Activated CD8-positive, alpha-beta memory T cell treated with anti-CD3 and anti-CD28 coated beads for 36 hours (primary cell): ENCODE measurements at regions not wholly inside any gene's neighbourhood (a gene's known extent, or its start where the extent isn't known, plus 50 kb on each side); places are given as distances from the start of the nearest gene placed in this dataset.
"Not testable (repeated sequence)": the region's sequence is repeated elsewhere in the genome, so short reads cannot be mapped to it uniquely, and the experiment has no call there.

Source experiments
- CTCF ChIA-PET: fragments of 350-600 bp; sonication (Branson Sonifier 250); formaldehyde crosslinking; loops from one replicate; lab custom pipeline; 2021; ENCODE audit warnings: antibody characterized with exemption; lab: Charles Lee
- POLR2A ChIA-PET: fragments of 350-600 bp; sonication (Branson Sonifier 250); formaldehyde crosslinking; loops from one replicate; lab custom pipeline; 2021; ENCODE audit warnings: antibody characterized with exemption; lab: Charles Lee

DNA sequence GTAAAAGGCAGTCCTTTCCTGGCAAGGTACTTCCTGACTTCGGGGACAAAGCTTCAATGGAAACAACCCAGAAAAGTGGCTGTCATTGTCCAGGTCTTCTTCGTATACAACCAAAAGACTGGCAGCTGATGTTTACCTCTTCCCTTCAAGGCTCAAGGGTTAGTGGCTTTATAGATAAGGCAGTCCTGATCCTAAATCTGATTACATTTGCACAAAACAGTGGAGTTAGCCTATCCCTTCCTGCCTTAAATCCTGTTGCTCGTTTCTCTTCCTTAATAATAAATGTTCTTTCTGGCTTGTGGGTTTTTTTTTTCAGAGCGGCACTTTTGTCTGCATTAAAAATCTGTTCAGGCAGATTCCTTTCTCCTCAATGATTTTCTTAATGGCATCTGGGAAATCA, 169.3 kb upstream of the KCTD3 start:
- ChIA-PET CTCF (no interaction called here), POLR2A (no interaction called here)

DNA sequence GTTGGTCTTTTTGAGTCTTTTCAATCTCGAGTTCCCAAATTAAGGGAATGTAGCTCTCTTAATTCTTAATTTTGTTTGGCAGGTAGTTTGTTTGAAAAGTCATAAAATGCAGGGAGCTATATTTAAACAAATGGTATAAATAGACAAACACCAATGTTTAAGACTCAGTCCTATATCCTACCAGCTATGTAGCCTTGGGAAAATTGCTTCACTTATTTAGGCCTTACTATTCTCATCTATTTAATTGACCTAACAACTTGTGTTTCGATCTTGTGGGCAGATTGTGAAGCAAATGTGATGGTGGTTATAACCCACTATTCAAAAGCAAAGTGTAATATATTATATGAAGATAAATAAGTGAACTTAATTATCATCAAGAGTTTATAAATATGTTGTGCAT, 167.3 kb upstream of the KCTD3 start:
- ChIA-PET CTCF (no interaction called here), POLR2A (no interaction called here)

- ChIA-PET POLR2A (no interaction called here), CTCF (no interaction called here)
These were observed 166.4 kb upstream of the KCTD3 start for GRCh38 chr1:215400741-215401140.

DNA sequence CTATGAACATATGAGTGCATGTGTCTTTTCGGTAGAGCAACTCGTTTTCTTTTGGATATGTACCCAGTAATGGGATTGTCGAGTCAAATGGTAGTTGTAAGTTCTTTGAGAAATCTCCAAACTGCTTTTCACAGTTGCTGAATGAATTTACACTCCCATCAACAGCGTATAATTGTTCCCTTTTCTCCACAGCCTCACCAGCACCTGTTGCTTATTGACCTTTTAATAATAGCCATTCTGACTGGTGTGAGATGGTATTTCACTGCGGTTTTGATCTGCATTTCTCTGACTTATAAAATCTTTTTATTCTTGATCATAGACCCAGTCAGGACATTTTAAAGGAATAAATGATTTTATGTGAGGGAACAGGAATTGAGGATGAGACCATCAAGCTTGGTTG, 165.0 kb upstream of the KCTD3 start:
- POLR2A ChIA-PET = no interaction called here
- CTCF ChIA-PET = no interaction called here

- ChIA-PET POLR2A (no interaction called here), CTCF (no interaction called here)
These were observed 161.9 kb upstream of the KCTD3 start for GRCh38 chr1:215405211-215405610.

- CTCF ChIA-PET = no interaction called here
- POLR2A ChIA-PET = no interaction called here
These were observed 160.2 kb upstream of the KCTD3 start for GRCh38 chr1:215406927-215407326.

DNA sequence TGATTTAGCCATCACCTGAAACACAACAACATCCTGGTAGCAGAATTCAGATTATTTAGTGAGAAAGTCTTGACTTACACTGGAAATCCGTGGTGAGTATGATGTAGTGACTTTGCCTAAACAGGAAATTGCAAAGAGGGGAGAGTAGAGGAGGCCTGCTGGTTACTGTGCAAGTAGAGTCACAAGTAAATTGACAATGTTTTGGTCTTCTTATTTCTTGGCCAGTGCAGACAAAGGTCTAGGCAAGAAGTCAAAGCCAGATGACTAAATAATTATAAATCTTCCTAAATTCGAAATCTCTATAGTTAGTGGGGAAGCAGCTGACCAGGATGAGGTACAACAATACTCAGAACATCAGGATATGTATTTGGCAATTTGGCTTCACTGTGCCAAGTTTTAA, 159.5 kb upstream of the KCTD3 start:
- ChIA-PET CTCF (no interaction called here), POLR2A (no interaction called here)

- POLR2A ChIA-PET, CTCF ChIA-PET: not testable (repeated sequence)
These were observed 157.6 kb upstream of the KCTD3 start for GRCh38 chr1:215409546-215409945.

DNA sequence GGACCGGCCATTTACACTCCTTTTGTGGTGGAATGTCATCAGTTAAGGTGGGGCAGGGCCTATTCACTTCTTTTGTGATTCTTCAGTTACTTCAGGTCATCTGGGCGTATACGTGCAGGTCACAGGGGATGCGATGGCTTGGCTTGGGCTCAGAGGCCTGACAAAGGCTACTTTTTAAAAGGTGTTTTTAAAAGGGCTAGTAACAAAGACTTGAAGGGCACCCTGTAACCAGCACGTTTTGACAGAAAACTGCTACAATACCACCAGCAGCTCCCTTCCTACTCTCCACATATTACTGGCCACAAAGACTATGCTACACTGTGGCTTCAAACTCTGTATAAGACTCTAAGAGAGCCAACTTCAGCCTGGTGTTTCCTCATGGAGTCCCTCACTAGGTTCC, 151.6 kb upstream of the KCTD3 start:
- POLR2A ChIA-PET, CTCF ChIA-PET: not testable (repeated sequence)

- ChIA-PET CTCF (no interaction called here), POLR2A (no interaction called here)
These were observed 150.6 kb upstream of the KCTD3 start for GRCh38 chr1:215416497-215416896.

GRCh38 chr1:215417122-215417521, 150.0 kb upstream of the KCTD3 start:
- CTCF ChIA-PET = no interaction called here
- POLR2A ChIA-PET = no interaction called here

DNA sequence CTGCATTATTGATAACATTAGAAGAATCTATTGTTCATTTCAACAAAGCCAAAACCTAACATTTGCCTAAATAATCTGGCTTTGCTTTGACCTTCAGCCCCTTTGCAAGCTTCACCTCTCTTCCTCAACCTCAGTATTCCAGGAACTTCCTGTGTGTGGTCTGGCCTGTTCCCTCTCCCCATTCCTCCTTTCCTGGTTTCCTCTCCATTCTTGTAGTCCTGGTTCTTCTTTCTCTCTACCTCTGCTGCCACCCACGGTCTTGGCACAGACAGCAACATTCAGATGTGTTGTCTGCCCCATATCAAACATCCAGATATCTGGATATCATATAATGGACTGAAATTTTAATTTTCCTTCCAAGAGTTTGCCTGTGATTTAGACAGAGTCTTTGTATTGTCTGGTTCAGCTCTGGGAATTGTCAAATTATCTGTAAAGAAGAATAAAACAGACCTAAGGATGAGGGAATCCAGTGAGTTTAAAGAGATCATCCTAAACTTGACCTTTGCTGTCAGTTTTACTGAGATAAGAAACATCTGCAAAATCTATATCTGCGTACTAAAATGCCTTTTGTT, 148.1 kb upstream of the KCTD3 start:
- ChIA-PET CTCF (no interaction called here), POLR2A (no interaction called here)

DNA sequence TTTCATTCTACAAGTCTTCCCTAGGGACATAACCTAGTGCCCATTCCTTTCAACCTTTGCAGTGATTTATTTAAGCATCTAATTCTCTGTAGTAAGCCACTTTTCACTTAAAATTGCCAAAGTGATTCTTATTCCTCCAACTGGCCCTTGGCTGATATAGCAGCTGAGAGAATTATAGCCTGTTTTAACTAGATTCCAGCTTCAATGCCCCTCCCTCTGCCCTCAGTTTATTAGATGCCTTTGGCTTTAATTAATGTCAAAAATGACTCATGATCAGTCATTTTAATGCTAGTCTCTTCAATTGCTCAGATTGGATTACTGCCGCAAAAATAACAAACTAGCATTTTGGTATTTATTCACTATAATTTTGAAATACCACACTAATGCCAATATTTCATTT, 145.4 kb upstream of the KCTD3 start:
- ChIA-PET CTCF (no interaction called here), POLR2A (no interaction called here)

- POLR2A ChIA-PET = no interaction called here
These were observed 143.8 kb upstream of the KCTD3 start for GRCh38 chr1:215423288-215423687.

GRCh38 chr1:215425138-215425537, 142.0 kb upstream of the KCTD3 start:
- CTCF ChIA-PET = no interaction called here

More at GRCh38 chr1:215423288-215423687, 143.8 kb upstream of the KCTD3 start:
- CTCF ChIA-PET = no interaction called here

DNA sequence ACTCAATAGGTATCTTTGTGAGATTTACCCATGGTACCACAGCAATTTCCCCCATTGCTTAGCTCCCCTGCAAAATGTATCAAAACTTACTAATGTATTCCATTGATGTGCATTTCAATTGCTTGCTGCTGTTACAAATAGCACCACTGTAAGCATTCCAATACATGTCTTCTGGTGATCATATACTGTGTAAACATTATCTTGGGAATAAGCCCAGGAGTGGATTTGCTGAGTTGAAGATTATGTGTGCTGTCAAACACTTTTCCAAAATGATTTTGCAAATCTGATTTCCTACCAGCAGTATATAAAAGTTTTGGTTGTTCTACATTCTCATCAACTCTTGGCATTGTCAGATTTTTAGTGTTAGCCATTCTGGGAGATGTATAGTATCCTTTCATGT, 141.0 kb upstream of the KCTD3 start:
- ChIA-PET CTCF (no interaction called here), POLR2A (no interaction called here)

More at GRCh38 chr1:215425138-215425537, 142.0 kb upstream of the KCTD3 start:
- POLR2A ChIA-PET = no interaction called here

- CTCF ChIA-PET, POLR2A ChIA-PET: not testable (repeated sequence)
These were observed 134.4 kb upstream of the KCTD3 start for GRCh38 chr1:215432483-215433227.

DNA sequence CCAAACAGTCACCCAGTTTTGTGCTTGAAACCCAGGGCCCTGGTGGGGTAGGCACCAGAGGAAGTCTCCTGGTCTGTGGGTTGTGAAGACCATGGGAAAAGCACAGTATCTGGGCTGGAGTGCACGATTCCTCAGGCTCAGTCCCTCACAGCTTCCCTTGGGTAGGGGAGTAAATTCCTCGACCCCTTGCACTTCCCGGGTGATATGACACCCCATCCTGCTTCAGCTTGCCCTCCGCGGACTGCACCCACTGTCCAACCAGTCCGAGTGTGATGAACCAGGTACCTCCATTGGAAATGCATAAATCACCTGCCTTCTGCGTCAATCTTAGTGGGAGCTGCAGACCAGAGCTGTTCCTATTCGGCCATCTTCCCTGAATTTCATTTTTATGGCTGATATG, 133.9 kb upstream of the KCTD3 start:
- CTCF ChIA-PET = no interaction called here

DNA sequence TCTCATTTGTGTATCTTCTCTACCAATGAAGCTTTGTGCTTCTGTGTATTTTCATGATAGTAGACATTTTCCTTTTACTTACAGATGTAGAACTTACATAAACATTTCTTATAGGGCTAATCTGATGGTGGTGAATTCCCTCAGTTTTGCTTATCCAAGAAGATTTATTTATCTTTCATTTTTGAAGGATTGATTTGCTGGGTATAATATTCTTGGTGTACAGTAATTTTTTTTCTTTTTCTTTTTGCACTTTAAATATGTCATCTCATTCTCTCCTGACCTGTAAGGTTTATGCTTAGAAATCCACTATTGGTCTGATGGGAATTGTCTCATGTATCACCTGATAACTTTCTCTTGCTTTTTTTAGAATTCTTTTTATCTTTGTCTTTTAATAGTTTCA, 127.6 kb upstream of the KCTD3 start:
- ChIA-PET CTCF (no interaction called here), POLR2A (no interaction called here)

More for the DNA sequence above, 133.9 kb upstream of the KCTD3 start:
- POLR2A ChIA-PET = no interaction called here

DNA sequence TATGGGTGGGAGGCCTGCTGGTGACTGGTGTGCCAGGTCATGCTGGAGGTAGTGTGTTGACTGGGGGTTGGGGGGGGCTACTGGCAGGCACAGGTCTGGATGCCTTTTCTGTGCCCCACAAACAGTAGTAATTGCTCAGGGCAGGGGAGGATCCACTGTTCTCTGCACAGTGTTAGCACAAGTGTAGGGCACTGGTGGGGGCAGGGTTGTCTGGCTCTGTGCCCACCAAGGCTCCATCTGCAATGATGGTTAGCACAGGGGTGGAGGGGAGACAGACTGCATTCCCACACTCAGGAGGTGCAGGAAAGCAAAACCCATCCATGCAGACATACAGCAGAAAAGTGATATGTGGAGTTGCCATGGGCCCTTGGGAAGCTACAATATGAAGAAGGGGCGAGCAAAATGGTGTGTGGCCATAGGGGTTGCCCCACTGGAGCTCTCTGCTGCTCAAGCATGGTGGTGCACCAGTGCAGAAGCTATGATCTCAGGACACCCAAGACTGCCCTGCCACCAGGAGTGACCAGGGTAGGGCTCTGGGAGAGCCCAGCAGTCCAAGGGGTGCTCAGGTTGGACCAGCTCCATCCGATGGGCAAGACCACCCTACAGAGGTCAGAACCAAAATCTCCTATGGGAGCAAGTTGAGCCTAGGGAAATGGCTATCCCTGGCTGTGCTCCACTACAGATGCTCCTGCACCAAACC, 122.2 kb upstream of the KCTD3 start:
- ChIA-PET CTCF (no interaction called here), POLR2A (no interaction called here)

DNA sequence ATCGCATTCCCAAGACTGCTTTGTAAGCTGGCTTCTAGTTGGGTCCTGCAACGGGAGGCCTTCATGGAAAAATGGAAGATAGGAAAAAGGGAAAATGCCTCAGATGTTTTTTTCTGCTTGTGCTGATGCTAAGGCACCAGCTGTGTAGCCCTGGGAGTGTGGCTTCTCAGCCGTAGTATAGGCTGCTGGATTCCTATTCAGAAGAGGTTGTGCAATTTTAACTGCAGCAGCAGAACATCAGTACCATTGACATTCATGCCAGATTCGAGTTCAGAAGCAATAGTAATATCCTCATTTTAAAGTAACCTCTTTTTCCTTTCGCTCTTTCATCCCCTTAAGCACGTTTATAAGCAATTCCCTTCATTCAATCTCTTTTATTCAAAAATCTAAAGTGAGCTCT, 119.1 kb upstream of the KCTD3 start:
- CTCF ChIA-PET, POLR2A ChIA-PET: not testable (repeated sequence)
